ENCODE measurements at regions not wholly inside any gene's neighbourhood (a gene's known extent, or its start where the extent isn't known, plus 50 kb on each side); places are given as distances from the start of the nearest gene placed in this dataset.

DNA sequence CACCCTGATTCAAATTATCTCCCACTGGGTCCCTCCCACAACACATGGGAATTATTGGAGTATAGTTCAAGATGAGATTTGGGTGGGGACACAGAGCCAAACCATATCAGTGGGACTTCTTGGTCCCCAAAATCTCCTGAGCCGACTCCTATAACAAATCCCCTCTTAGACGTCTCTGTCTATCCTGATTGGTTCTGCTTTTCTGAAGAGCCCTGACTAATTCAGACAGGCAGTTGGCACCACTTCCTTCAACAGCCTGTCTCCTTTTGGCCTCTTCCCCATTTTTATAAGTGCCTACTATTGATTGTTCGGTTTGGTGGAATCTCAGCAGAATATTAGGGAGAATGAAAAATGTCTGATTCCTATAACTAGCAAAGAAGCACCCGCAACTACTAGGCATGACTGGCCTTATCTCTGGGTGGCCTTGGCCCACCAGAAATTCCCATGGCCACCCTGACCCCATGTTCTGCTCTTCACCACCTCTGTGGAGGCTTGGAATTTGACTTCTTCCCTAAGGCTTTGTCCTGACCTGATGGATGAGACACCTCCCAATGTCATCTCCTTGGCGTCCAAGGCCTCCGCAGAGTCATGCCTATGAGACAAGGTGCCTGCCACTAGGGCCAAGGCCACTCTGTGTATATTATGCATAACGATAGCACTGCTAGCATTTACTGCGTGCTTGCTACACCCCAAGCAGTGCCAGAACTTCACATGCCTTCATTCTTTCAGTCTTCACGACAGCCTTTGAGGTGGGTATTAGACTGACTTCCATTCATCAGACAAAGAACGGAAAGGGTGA, 218.9 kb upstream of the COPS8 start:
- H3K9ac ChIP-seq (ENCODE audit: low read length), result no peak overlapping the region
- H2AFZ ChIP-seq (ENCODE audit: low read depth, low read length), result no peak overlapping the region
- H3F3A ChIP-seq (ENCODE audit: insufficient read depth, low read length, poor library complexity, severe bottlenecking), result no peaks in the 10 kb centered on the region
- no peak overlapping the region for H3K4me2 ChIP-seq (ENCODE audit: low read length)
- TF ChIP-seq EZH2 (IDR thresholded peaks at IDR 0.05; ENCODE audit: borderline replicate concordance, insufficient read depth, low read length, poor library complexity, severe bottlenecking) (no peak), TAF1 (IDR thresholded peaks at IDR 0.05; ENCODE audit: low read depth) (no peak), RAD21 (conservative IDR thresholded peaks at IDR 0.05) (no peak), EP300 (conservative IDR thresholded peaks at IDR 0.05; ENCODE audit: poor library complexity, severe bottlenecking) (no peak), MXI1 (conservative IDR thresholded peaks at IDR 0.05; ENCODE audit: poor library complexity, severe bottlenecking) (no peak), POLR2AphosphoS5 (IDR thresholded peaks at IDR 0.05) (no peak), SMC3 (conservative IDR thresholded peaks at IDR 0.05; ENCODE audit: poor library complexity) (no peak)
- TF ChIP-seq, protein P1, sequence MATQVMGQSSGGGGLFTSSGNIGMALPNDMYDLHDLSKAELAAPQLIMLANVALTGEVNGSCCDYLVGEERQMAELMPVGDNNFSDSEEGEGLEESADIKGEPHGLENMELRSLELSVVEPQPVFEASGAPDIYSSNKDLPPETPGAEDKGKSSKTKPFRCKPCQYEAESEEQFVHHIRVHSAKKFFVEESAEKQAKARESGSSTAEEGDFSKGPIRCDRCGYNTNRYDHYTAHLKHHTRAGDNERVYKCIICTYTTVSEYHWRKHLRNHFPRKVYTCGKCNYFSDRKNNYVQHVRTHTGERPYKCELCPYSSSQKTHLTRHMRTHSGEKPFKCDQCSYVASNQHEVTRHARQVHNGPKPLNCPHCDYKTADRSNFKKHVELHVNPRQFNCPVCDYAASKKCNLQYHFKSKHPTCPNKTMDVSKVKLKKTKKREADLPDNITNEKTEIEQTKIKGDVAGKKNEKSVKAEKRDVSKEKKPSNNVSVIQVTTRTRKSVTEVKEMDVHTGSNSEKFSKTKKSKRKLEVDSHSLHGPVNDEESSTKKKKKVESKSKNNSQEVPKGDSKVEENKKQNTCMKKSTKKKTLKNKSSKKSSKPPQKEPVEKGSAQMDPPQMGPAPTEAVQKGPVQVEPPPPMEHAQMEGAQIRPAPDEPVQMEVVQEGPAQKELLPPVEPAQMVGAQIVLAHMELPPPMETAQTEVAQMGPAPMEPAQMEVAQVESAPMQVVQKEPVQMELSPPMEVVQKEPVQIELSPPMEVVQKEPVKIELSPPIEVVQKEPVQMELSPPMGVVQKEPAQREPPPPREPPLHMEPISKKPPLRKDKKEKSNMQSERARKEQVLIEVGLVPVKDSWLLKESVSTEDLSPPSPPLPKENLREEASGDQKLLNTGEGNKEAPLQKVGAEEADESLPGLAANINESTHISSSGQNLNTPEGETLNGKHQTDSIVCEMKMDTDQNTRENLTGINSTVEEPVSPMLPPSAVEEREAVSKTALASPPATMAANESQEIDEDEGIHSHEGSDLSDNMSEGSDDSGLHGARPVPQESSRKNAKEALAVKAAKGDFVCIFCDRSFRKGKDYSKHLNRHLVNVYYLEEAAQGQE (IDR thresholded peaks at IDR 0.05; ENCODE audit: borderline replicate concordance), result no peak
- TF ChIP-seq, protein P2, sequence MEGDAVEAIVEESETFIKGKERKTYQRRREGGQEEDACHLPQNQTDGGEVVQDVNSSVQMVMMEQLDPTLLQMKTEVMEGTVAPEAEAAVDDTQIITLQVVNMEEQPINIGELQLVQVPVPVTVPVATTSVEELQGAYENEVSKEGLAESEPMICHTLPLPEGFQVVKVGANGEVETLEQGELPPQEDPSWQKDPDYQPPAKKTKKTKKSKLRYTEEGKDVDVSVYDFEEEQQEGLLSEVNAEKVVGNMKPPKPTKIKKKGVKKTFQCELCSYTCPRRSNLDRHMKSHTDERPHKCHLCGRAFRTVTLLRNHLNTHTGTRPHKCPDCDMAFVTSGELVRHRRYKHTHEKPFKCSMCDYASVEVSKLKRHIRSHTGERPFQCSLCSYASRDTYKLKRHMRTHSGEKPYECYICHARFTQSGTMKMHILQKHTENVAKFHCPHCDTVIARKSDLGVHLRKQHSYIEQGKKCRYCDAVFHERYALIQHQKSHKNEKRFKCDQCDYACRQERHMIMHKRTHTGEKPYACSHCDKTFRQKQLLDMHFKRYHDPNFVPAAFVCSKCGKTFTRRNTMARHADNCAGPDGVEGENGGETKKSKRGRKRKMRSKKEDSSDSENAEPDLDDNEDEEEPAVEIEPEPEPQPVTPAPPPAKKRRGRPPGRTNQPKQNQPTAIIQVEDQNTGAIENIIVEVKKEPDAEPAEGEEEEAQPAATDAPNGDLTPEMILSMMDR (IDR thresholded peaks at IDR 0.05; ENCODE audit: poor library complexity, severe bottlenecking), result no peak
- H3K27me3 ChIP-seq (ENCODE audit: insufficient read depth, low read depth, low read length), result no peaks in the 10 kb centered on the region
- no peaks in the 10 kb centered on the region for H3K36me3 ChIP-seq (ENCODE audit: insufficient read depth, low read length)
- peaks cover 4% of the 10 kb centered on the region for H3K9me3 ChIP-seq (ENCODE audit: low read length)
- H4K20me1 ChIP-seq (ENCODE audit: insufficient read depth), result no peaks in the 10 kb centered on the region
- H3K27ac ChIP-seq (ENCODE audit: low read length), result no peak overlapping the region
- H3K79me2 ChIP-seq (replicated peaks; ENCODE audit: insufficient read depth, low read length), result no peaks in the 10 kb centered on the region
- H3K9me2 ChIP-seq (ENCODE audit: insufficient read depth, low read length), result no peaks in the 10 kb centered on the region
- no peak overlapping the region for H3K4me3 ChIP-seq (ENCODE audit: low read length)

DNA sequence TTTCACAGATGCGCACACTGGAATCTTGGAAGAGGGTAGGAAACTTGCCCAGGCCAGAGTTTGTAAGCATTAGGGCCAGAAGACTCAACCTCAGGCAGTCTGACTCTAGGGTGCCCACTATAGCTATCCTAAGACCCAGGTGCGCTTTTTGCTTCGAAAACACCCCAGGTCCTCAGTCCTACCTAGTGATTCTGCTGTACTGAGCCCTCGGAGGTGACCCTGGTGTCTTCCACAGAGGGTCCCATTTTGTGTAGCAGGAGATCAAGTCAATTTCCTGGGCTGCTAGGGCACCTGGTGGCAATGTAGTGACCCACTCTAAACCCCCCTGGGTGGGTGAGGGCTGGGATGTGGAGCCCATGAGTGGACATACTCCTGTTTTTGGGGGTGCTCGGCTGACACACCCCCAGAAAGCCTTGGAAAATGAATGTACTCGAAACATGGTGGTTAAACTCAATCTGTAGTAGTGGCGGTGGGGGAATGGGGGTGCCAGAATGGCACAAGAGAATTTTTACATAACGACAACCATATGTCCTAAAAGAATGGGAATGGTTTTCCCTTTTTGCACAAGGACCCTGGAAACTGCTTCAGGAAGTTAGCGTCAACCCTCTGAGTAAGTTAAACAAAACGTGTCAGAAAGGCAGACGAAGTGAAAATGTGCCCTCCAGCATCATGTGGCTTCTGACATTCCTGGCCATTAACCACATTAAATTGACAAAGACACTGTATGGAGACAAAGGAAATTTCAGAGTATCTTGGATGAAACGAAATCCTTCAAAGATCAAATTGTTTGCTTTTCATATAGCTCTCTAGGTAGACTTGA, 218.0 kb upstream of the COPS8 start:
- H2AFZ ChIP-seq (ENCODE audit: low read depth, low read length), result no peak overlapping the region
- H3K27ac ChIP-seq (ENCODE audit: low read length), result no peak overlapping the region
- no peak overlapping the region for H3K9ac ChIP-seq (ENCODE audit: low read length)
- H3F3A ChIP-seq (ENCODE audit: insufficient read depth, low read length, poor library complexity, severe bottlenecking), result no peaks in the 10 kb centered on the region
- no peaks in the 10 kb centered on the region for H3K36me3 ChIP-seq (ENCODE audit: insufficient read depth, low read length)
- no peak overlapping the region for H3K4me3 ChIP-seq (ENCODE audit: low read length)
- H3K79me2 ChIP-seq (replicated peaks; ENCODE audit: insufficient read depth, low read length), result no peaks in the 10 kb centered on the region
- no peaks in the 10 kb centered on the region for H3K9me2 ChIP-seq (ENCODE audit: insufficient read depth, low read length)
- no peak overlapping the region for H3K4me2 ChIP-seq (ENCODE audit: low read length)
- H3K27me3 ChIP-seq (ENCODE audit: insufficient read depth, low read depth, low read length), result no peaks in the 10 kb centered on the region
- H4K20me1 ChIP-seq (ENCODE audit: insufficient read depth), result no peaks in the 10 kb centered on the region
- H3K9me3 ChIP-seq (ENCODE audit: low read length), result peaks cover 4% of the 10 kb centered on the region
- no peak for TF ChIP-seq EP300 (conservative IDR thresholded peaks at IDR 0.05; ENCODE audit: poor library complexity, severe bottlenecking)
- TF ChIP-seq POLR2AphosphoS5 (IDR thresholded peaks at IDR 0.05), result no peak
- TF ChIP-seq, protein P2 (IDR thresholded peaks at IDR 0.05; ENCODE audit: poor library complexity, severe bottlenecking), result no peak
- TF ChIP-seq, protein P1 (IDR thresholded peaks at IDR 0.05; ENCODE audit: borderline replicate concordance), result no peak
- no peak for TF ChIP-seq MXI1 (conservative IDR thresholded peaks at IDR 0.05; ENCODE audit: poor library complexity, severe bottlenecking)
- no peak for TF ChIP-seq SMC3 (conservative IDR thresholded peaks at IDR 0.05; ENCODE audit: poor library complexity)
- TF ChIP-seq EZH2 (IDR thresholded peaks at IDR 0.05; ENCODE audit: borderline replicate concordance, insufficient read depth, low read length, poor library complexity, severe bottlenecking), result no peak

Measured in neural cell (in vitro differentiated cells).